ENCODE measurements at regions not wholly inside any gene's neighbourhood (a gene's known extent, or its start where the extent isn't known, plus 50 kb on each side); places are given as distances from the start of the nearest gene placed in this dataset.

- TF ChIP-seq, protein P1, sequence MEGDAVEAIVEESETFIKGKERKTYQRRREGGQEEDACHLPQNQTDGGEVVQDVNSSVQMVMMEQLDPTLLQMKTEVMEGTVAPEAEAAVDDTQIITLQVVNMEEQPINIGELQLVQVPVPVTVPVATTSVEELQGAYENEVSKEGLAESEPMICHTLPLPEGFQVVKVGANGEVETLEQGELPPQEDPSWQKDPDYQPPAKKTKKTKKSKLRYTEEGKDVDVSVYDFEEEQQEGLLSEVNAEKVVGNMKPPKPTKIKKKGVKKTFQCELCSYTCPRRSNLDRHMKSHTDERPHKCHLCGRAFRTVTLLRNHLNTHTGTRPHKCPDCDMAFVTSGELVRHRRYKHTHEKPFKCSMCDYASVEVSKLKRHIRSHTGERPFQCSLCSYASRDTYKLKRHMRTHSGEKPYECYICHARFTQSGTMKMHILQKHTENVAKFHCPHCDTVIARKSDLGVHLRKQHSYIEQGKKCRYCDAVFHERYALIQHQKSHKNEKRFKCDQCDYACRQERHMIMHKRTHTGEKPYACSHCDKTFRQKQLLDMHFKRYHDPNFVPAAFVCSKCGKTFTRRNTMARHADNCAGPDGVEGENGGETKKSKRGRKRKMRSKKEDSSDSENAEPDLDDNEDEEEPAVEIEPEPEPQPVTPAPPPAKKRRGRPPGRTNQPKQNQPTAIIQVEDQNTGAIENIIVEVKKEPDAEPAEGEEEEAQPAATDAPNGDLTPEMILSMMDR (IDR thresholded peaks at IDR 0.05) = no peak
- TF ChIP-seq EP300 (IDR thresholded peaks at IDR 0.05) = no peak
- TF ChIP-seq POLR2A (IDR thresholded peaks at IDR 0.05) = no peak
- TF ChIP-seq POLR2AphosphoS5 (IDR thresholded peaks at IDR 0.05) = no peak
Observed at GRCh38 chr1:102687383-102687782, 420.9 kb downstream of the COL11A1 start.
